Heart right ventricle (tissue), 16 donors: ENCODE measurements at regions not wholly inside any gene's neighbourhood (a gene's known extent, or its start where the extent isn't known, plus 50 kb on each side); places are given as distances from the start of the nearest gene placed in this dataset.

Experiments
- ATAC-seq, 8 donors: fragments of 200-7000 bp; cut with Tn5 transposase; one replicate each; pipeline ENCODE4 v1.9.1; 2020; ENCODE audit warnings: mild to moderate bottlenecking in 8 of 8, moderate library complexity in 8 of 8, moderate number of reproducible peaks in 1 of 8
- DNase-seq, 2 donors: peaks; one replicate each; pipeline ENCODE4 v3.0.0-alpha.2; 2020
- H3K27ac ChIP-seq, 10 donors: fragments of 200-600 bp; sonication (generic) in 2 of 10; one replicate each; pipeline versions ENCODE4 v1.5.0 to v1.8.0; 2020 to 2022; ENCODE audit warnings: mild to moderate bottlenecking in 3 of 10
- H3K27me3 ChIP-seq, 7 donors: fragments of 200-600 bp; one replicate each; pipeline ENCODE4 v1.8.0; 2021 to 2022; ENCODE audit warnings: mild to moderate bottlenecking in 2 of 7
- H3K36me3 ChIP-seq, 9 donors: fragments of 200-600 bp; sonication (generic) in 1 of 9; one replicate each; pipeline versions ENCODE4 v1.5.0 to v1.8.0; 2020 to 2022; ENCODE audit warnings: mild to moderate bottlenecking in 2 of 9
- H3K4me1 ChIP-seq, 9 donors: fragments of 200-600 bp; sonication (generic) in 1 of 9; one replicate each; pipeline versions ENCODE4 v1.5.0 to v1.8.0; 2020 to 2022; ENCODE audit warnings: mild to moderate bottlenecking in 4 of 9
- H3K4me3 ChIP-seq, 10 donors: fragments of 200-600 bp; sonication (generic) in 2 of 10; one replicate each; pipeline versions ENCODE4 v1.5.0 to v1.8.0; 2020 to 2022; ENCODE audit warnings: mild to moderate bottlenecking in 7 of 10, moderate library complexity in 2 of 10
- H3K9me3 ChIP-seq, 11 donors: fragments of 200-600 bp in 10 of 11; sonication (generic) in 2 of 11; one replicate each; pipeline versions ENCODE4 v1.5.0 to v1.8.0; 2013 to 2022; ENCODE audit warnings: mild to moderate bottlenecking in 2 of 11, control low read depth in 1 of 11, moderate library complexity in 1 of 11
- CTCF ChIP-seq, 9 donors: fragments of 200-600 bp; sonication (generic) in 2 of 9; IDR thresholded peaks; one replicate each; pipeline versions ENCODE4 v1.5.0 to v1.8.0; 2021 to 2022; ENCODE audit warnings: antibody characterized with exemption in 9 of 9, mild to moderate bottlenecking in 5 of 9, moderate library complexity in 1 of 9
- WGBS, 2 donors: extraction: QIAGEN DNeasy Blood & Tissue Kit; methylation state at CpG; one replicate each; pipeline ENCODE4 v1.1.7; 2013; ENCODE audit warnings: inconsistent platforms in 1 of 2; 5-methylcytosine and 5-hydroxymethylcytosine counted together
- intact Hi-C, 10 donors: fragments of 100-400 bp; cut with DNase I; formaldehyde crosslinking; loops; one replicate each; pipeline versions ENCODE4 v1.11.1 to v1.14.2; 2022
- donor health status: Arrhythmogenic right ventricular cardiomyopathy.
- donor health status: ischemic (EF 13 %, LVEDD 7.1; RV severe dilation, severe dysfunction).
- donor health status: healthy with polysubstance abuse.
- donor health status: DM: no; HTN: yes; CAD: no.
- donor health status: DM: no; HTN: no; CAD: no.
- donor health status: ischemic (EF 25% LVEDD 6.9; RV normal size, moderate dysfunction).
- donor health status: ischemic (EF 25% LVEDD 5.7; RV mildly dilated, moderate dysfunction).
- donor health status: healthy.
- donor health status: DM: yes; HTN: yes; CAD: no.
- donor health status: Ischemic cardiomyopathy.
- donor health status: ischemic (EF 35%, LVEDD 5.7; RV mildly dilated, moderate dysfunction).
- donor health status: nonischemic (EF 11% LVEDD 7.7; RV severe dilation, severe dysfunction).
- donor health status: DM: yes; HTN: yes; CAD: no.
- donor health status: PGD.
- donor health status: ischemic (EF 29% LVEDD 5.4; RV normal size, mild dysfunction).
- donor health status: nonischemic (EF 23%, LVEDD 6.1; RV moderate dilation, normal function).

GRCh38 chr16:79893445-79893844 is 292.9 kb upstream of the MAF start:
- no peak overlapping the region for H3K27ac ChIP-seq
- ATAC-seq (no peak), DNase-seq (no peak)
- peaks cover 0 to 4% (median 0%) of the 10 kb centered on the region in 7 donors for H3K27me3 ChIP-seq
- TF ChIP-seq CTCF (IDR thresholded peaks at IDR 0.05), result no peak
- intact Hi-C loops, result no loop called here
- no peaks in the 10 kb centered on the region for H3K36me3 ChIP-seq
- no peak overlapping the region for H3K4me3 ChIP-seq
- 90 to 93% methylated on average over 3 of the region's 3 CpGs for WGBS, 2 donors
- H3K9me3 ChIP-seq, result no peaks in the 10 kb centered on the region
- peaks cover 0 to 5% (median 0%) of the 10 kb centered on the region in 9 donors for H3K4me1 ChIP-seq

GRCh38 chr16:79892278-79892677 is 291.7 kb upstream of the MAF start:
- H3K9me3 ChIP-seq, result no peaks in the 10 kb centered on the region
- no peak for TF ChIP-seq CTCF (IDR thresholded peaks at IDR 0.05)
- DNase-seq (no peak), ATAC-seq (no peak)
- intact Hi-C loops, result no loop called here
- no peak overlapping the region for H3K27ac ChIP-seq
- WGBS, 2 donors, result 97% methylated on average over 3 of the region's 3 CpGs
- H3K4me3 ChIP-seq, result no peak overlapping the region
- no peaks in the 10 kb centered on the region for H3K36me3 ChIP-seq
- peaks cover 0 to 5% (median 0%) of the 10 kb centered on the region in 9 donors for H3K4me1 ChIP-seq
- H3K27me3 ChIP-seq, result peaks cover 0 to 4% (median 0%) of the 10 kb centered on the region in 7 donors

- TF ChIP-seq CTCF (IDR thresholded peaks at IDR 0.05), result no peak
- ATAC-seq, result no peak
- intact Hi-C loops, result no loop called here
- no peaks in the 10 kb centered on the region for H3K9me3 ChIP-seq
- H3K27me3 ChIP-seq, result peaks cover 0 to 4% (median 0%) of the 10 kb centered on the region in 7 donors
- WGBS, 2 donors, result 83 to 86% methylated on average over 6 of the region's 6 CpGs
- no peak for DNase-seq
- H3K4me3 ChIP-seq, result no peak overlapping the region
- H3K4me1 ChIP-seq, result no peaks in the 10 kb centered on the region
- H3K27ac ChIP-seq, result no peak overlapping the region
- H3K36me3 ChIP-seq, result no peaks in the 10 kb centered on the region
Measured at GRCh38 chr16:79891458-79891857, 290.9 kb upstream of the MAF start.

- Histone ChIP-seq H3K4me1 (no peaks in the 10 kb centered on the region), H3K9me3 (no peaks in the 10 kb centered on the region), H3K27me3 (no peaks in the 10 kb centered on the region), H3K4me3 (no peak overlapping the region), H3K36me3 (no peaks in the 10 kb centered on the region), H3K27ac (no peak overlapping the region)
- DNase-seq (no peak), ATAC-seq (no peak)
- intact Hi-C loops, result no loop called here
- no peak for TF ChIP-seq CTCF (IDR thresholded peaks at IDR 0.05)
- WGBS, 2 donors, result 88 to 91% methylated on average over 8 of the region's 8 CpGs
Measured at GRCh38 chr16:79887541-79888540, 287.3 kb upstream of the MAF start.
